ENCODE measurements at regions not wholly inside any gene's neighbourhood (a gene's known extent, or its start where the extent isn't known, plus 50 kb on each side); places are given as distances from the start of the nearest gene placed in this dataset.

GRCh38 chr3:153078826-153079225, 83.2 kb upstream of the RAP2B start:
- Histone ChIP-seq H3K36me3 (ENCODE audit: insufficient read depth, low read length) (no peaks in the 10 kb centered on the region), H3K4me3 (ENCODE audit: low read length) (no peak overlapping the region), H3K27me3 (ENCODE audit: control insufficient read depth, insufficient read depth, low read length) (no peaks in the 10 kb centered on the region), H3K4me1 (ENCODE audit: control insufficient read depth, insufficient read depth, low read length) (peaks cover 3% of the 10 kb centered on the region), H3K4me2 (ENCODE audit: low read length) (no peak overlapping the region), H3K9me3 (replicated peaks; ENCODE audit: low read length) (no peaks in the 10 kb centered on the region), H3K9ac (ENCODE audit: low read depth, low read length) (no peak overlapping the region)

- Histone ChIP-seq H3K9me3 (replicated peaks; ENCODE audit: low read length) (no peaks in the 10 kb centered on the region), H3K4me2 (ENCODE audit: low read length) (no peak overlapping the region), H3K4me3 (ENCODE audit: low read length) (no peak overlapping the region), H3K9ac (ENCODE audit: low read depth, low read length) (no peak overlapping the region), H3K27me3 (ENCODE audit: control insufficient read depth, insufficient read depth, low read length) (no peaks in the 10 kb centered on the region), H3K36me3 (ENCODE audit: insufficient read depth, low read length) (no peaks in the 10 kb centered on the region), H3K4me1 (ENCODE audit: control insufficient read depth, insufficient read depth, low read length) (peaks cover 3% of the 10 kb centered on the region)
Observed at GRCh38 chr3:153079386-153079785, 82.6 kb upstream of the RAP2B start.

- H3K4me1 ChIP-seq (ENCODE audit: control insufficient read depth, insufficient read depth, low read length): peaks cover 8% of the 10 kb centered on the region
- H3K27me3 ChIP-seq (ENCODE audit: control insufficient read depth, insufficient read depth, low read length): no peaks in the 10 kb centered on the region
- H3K9me3 ChIP-seq (replicated peaks; ENCODE audit: low read length): no peaks in the 10 kb centered on the region
- H3K4me2 ChIP-seq (ENCODE audit: low read length): no peak overlapping the region
- H3K4me3 ChIP-seq (ENCODE audit: low read length): no peak overlapping the region
- H3K36me3 ChIP-seq (ENCODE audit: insufficient read depth, low read length): no peaks in the 10 kb centered on the region
- H3K9ac ChIP-seq (ENCODE audit: low read depth, low read length): no peak overlapping the region
Observed at GRCh38 chr3:153080778-153081240, 81.2 kb upstream of the RAP2B start.

GRCh38 chr3:153084431-153084830, 77.6 kb upstream of the RAP2B start:
- Histone ChIP-seq H3K4me3 (ENCODE audit: low read length) (no peak overlapping the region), H3K4me2 (ENCODE audit: low read length) (no peak overlapping the region), H3K9ac (ENCODE audit: low read depth, low read length) (no peak overlapping the region), H3K27me3 (ENCODE audit: control insufficient read depth, insufficient read depth, low read length) (no peaks in the 10 kb centered on the region), H3K9me3 (replicated peaks; ENCODE audit: low read length) (no peaks in the 10 kb centered on the region), H3K36me3 (ENCODE audit: insufficient read depth, low read length) (no peaks in the 10 kb centered on the region), H3K4me1 (ENCODE audit: control insufficient read depth, insufficient read depth, low read length) (peaks cover 17% of the 10 kb centered on the region)

- Histone ChIP-seq H3K4me3 (ENCODE audit: low read length) (no peak overlapping the region), H3K4me2 (ENCODE audit: low read length) (peak overlapping the region; percentile 5), H3K9ac (ENCODE audit: low read depth, low read length) (no peak overlapping the region), H3K36me3 (ENCODE audit: insufficient read depth, low read length) (no peaks in the 10 kb centered on the region), H3K4me1 (ENCODE audit: control insufficient read depth, insufficient read depth, low read length) (peaks cover 13% of the 10 kb centered on the region), H3K9me3 (replicated peaks; ENCODE audit: low read length) (no peaks in the 10 kb centered on the region), H3K27me3 (ENCODE audit: control insufficient read depth, insufficient read depth, low read length) (no peaks in the 10 kb centered on the region)
Observed at GRCh38 chr3:153087595-153088566, 74.1 kb upstream of the RAP2B start.

- Histone ChIP-seq H3K4me3 (ENCODE audit: low read length) (no peak overlapping the region), H3K4me1 (ENCODE audit: control insufficient read depth, insufficient read depth, low read length) (peaks cover 11% of the 10 kb centered on the region), H3K9ac (ENCODE audit: low read depth, low read length) (no peak overlapping the region), H3K36me3 (ENCODE audit: insufficient read depth, low read length) (no peaks in the 10 kb centered on the region), H3K4me2 (ENCODE audit: low read length) (no peak overlapping the region), H3K9me3 (replicated peaks; ENCODE audit: low read length) (no peaks in the 10 kb centered on the region), H3K27me3 (ENCODE audit: control insufficient read depth, insufficient read depth, low read length) (no peaks in the 10 kb centered on the region)
Observed at GRCh38 chr3:153089620-153090019, 72.4 kb upstream of the RAP2B start.

- H3K9ac ChIP-seq (ENCODE audit: low read depth, low read length): no peak overlapping the region
- no peak overlapping the region for H3K4me3 ChIP-seq (ENCODE audit: low read length)
- no peak overlapping the region for H3K4me2 ChIP-seq (ENCODE audit: low read length)
- H3K4me1 ChIP-seq (ENCODE audit: control insufficient read depth, insufficient read depth, low read length): peaks cover 9% of the 10 kb centered on the region
- H3K36me3 ChIP-seq (ENCODE audit: insufficient read depth, low read length): no peaks in the 10 kb centered on the region
- H3K27me3 ChIP-seq (ENCODE audit: control insufficient read depth, insufficient read depth, low read length): no peaks in the 10 kb centered on the region
- no peaks in the 10 kb centered on the region for H3K9me3 ChIP-seq (replicated peaks; ENCODE audit: low read length)
Observed at GRCh38 chr3:153090973-153091372, 71.1 kb upstream of the RAP2B start.

GRCh38 chr3:153093629-153094028, 68.4 kb upstream of the RAP2B start:
- Histone ChIP-seq H3K4me1 (ENCODE audit: control insufficient read depth, insufficient read depth, low read length) (no peaks in the 10 kb centered on the region), H3K4me2 (ENCODE audit: low read length) (no peak overlapping the region), H3K4me3 (ENCODE audit: low read length) (no peak overlapping the region), H3K27me3 (ENCODE audit: control insufficient read depth, insufficient read depth, low read length) (no peaks in the 10 kb centered on the region), H3K9ac (ENCODE audit: low read depth, low read length) (no peak overlapping the region), H3K9me3 (replicated peaks; ENCODE audit: low read length) (no peaks in the 10 kb centered on the region), H3K36me3 (ENCODE audit: insufficient read depth, low read length) (no peaks in the 10 kb centered on the region)

GRCh38 chr3:153094386-153094785, 67.6 kb upstream of the RAP2B start:
- Histone ChIP-seq H3K27me3 (ENCODE audit: control insufficient read depth, insufficient read depth, low read length) (no peaks in the 10 kb centered on the region), H3K9me3 (replicated peaks; ENCODE audit: low read length) (no peaks in the 10 kb centered on the region), H3K36me3 (ENCODE audit: insufficient read depth, low read length) (no peaks in the 10 kb centered on the region), H3K9ac (ENCODE audit: low read depth, low read length) (no peak overlapping the region), H3K4me3 (ENCODE audit: low read length) (no peak overlapping the region), H3K4me1 (ENCODE audit: control insufficient read depth, insufficient read depth, low read length) (no peaks in the 10 kb centered on the region), H3K4me2 (ENCODE audit: low read length) (no peak overlapping the region)

- Histone ChIP-seq H3K4me1 (ENCODE audit: control insufficient read depth, insufficient read depth, low read length) (no peaks in the 10 kb centered on the region), H3K27me3 (ENCODE audit: control insufficient read depth, insufficient read depth, low read length) (no peaks in the 10 kb centered on the region), H3K9ac (ENCODE audit: low read depth, low read length) (no peak overlapping the region)
Observed at GRCh38 chr3:153095441-153095840, 66.6 kb upstream of the RAP2B start.

GRCh38 chr3:153096731-153097131, 65.3 kb upstream of the RAP2B start:
- no peak overlapping the region for H3K9ac ChIP-seq (ENCODE audit: low read depth, low read length)
- H3K4me1 ChIP-seq (ENCODE audit: control insufficient read depth, insufficient read depth, low read length): no peaks in the 10 kb centered on the region
- no peak overlapping the region for H3K4me2 ChIP-seq (ENCODE audit: low read length)
- no peaks in the 10 kb centered on the region for H3K36me3 ChIP-seq (ENCODE audit: insufficient read depth, low read length)
- no peaks in the 10 kb centered on the region for H3K9me3 ChIP-seq (replicated peaks; ENCODE audit: low read length)
- H3K4me3 ChIP-seq (ENCODE audit: low read length): no peak overlapping the region
- no peaks in the 10 kb centered on the region for H3K27me3 ChIP-seq (ENCODE audit: control insufficient read depth, insufficient read depth, low read length)

More at GRCh38 chr3:153095441-153095840, 66.6 kb upstream of the RAP2B start:
- H3K4me3 ChIP-seq (ENCODE audit: low read length): no peak overlapping the region
- H3K4me2 ChIP-seq (ENCODE audit: low read length): no peak overlapping the region
- H3K9me3 ChIP-seq (replicated peaks; ENCODE audit: low read length): no peaks in the 10 kb centered on the region
- no peaks in the 10 kb centered on the region for H3K36me3 ChIP-seq (ENCODE audit: insufficient read depth, low read length)

- no peaks in the 10 kb centered on the region for H3K27me3 ChIP-seq (ENCODE audit: control insufficient read depth, insufficient read depth, low read length)
- H3K36me3 ChIP-seq (ENCODE audit: insufficient read depth, low read length): no peaks in the 10 kb centered on the region
- no peak overlapping the region for H3K4me3 ChIP-seq (ENCODE audit: low read length)
- no peak overlapping the region for H3K9ac ChIP-seq (ENCODE audit: low read depth, low read length)
- H3K9me3 ChIP-seq (replicated peaks; ENCODE audit: low read length): no peaks in the 10 kb centered on the region
- no peak overlapping the region for H3K4me2 ChIP-seq (ENCODE audit: low read length)
- H3K4me1 ChIP-seq (ENCODE audit: control insufficient read depth, insufficient read depth, low read length): no peaks in the 10 kb centered on the region
Observed at GRCh38 chr3:153097213-153097612, 64.8 kb upstream of the RAP2B start.

All from skeletal muscle satellite cell (primary cell).